ENCODE measurements at regions not wholly inside any gene's neighbourhood (a gene's known extent, or its start where the extent isn't known, plus 50 kb on each side); places are given as distances from the start of the nearest gene placed in this dataset.

- no peak for DNase-seq (ENCODE audit: insufficient read length, low spot score)
Measured at GRCh38 chr10:71134732-71135211, 77.6 kb upstream of the UNC5B start.

DNA sequence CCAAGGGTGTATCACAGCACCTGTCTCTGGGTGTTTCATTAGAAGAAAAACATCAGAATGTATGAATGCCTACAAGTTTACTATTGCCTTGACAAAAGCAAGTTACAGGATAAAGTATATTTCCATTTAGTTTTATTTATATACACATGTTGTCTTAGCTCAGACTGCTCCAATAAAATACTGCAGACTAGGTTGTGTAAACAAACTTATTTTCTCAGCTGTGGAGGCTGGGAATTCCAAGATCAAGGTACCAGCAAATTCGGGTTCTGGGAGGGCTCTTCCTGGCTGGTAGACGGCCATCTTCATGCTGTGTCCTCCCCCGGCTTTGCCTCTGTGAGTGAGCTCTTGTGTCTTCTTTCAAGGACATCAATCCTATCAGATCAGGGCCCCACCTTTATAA is 77.1 kb upstream of the UNC5B start:
- DNase-seq (ENCODE audit: insufficient read length, low spot score) (no peak), FAIRE-seq (no peak)

More at GRCh38 chr10:71134732-71135211, 77.6 kb upstream of the UNC5B start:
- no peak for FAIRE-seq

DNA sequence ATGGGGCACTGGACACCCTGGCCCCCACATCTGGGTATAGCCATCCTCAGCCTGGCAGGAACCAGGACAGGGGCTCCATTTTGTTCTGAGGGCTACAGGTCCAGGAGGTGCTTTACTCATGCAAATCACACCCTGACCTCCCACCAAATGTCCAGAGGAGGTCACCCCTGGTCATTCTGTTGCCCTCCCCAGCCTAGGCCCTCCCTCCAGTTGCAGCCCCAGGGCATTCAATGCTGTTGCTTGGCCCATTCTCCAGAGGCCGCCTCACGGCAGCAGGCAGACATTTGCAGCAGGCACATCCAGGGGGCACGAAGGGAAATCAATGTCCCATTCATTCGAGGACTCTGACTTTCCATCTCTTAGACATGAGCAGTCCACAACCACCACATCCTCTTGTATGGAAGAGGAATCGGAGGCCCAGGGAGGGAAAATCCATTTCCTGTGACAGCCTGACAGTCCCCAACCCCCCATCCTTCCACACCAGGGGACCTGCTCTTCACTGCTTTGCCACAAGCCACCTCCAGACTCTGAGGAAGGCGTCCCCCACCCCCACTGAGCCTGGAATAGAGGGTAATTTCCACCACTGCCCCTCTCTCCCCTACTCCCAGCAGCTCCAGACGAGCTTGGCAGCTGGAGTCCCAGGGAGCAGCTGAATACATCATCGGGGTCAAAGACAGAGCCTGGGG is 76.2 kb upstream of the UNC5B start:
- FAIRE-seq (no peak), DNase-seq (ENCODE audit: insufficient read length, low spot score) (no peak)

DNA sequence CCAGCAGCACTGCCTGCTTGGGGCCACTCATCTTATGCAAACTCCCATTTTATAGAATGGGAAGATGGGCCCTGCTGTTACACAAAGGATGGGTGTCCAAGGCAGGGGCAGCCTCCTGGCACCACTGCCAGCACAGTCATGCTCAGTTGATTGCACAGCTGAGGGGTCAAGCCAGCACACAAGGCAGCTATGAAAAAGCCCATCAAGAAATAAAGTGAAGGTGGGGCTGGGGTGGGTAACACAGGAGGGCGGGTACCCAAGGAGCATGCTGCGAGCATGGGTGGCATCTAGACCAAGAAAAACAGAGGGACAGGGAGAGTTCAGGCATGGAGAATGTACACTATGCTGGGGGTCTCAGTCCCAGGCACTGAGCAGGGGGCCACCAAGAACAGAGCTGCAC is 74.7 kb upstream of the UNC5B start:
- FAIRE-seq (no peak), DNase-seq (ENCODE audit: insufficient read length, low spot score) (no peak)

- no peak for FAIRE-seq
- no peak for DNase-seq (ENCODE audit: insufficient read length, low spot score)
Measured at GRCh38 chr10:71138166-71138830, 74.1 kb upstream of the UNC5B start.

DNA sequence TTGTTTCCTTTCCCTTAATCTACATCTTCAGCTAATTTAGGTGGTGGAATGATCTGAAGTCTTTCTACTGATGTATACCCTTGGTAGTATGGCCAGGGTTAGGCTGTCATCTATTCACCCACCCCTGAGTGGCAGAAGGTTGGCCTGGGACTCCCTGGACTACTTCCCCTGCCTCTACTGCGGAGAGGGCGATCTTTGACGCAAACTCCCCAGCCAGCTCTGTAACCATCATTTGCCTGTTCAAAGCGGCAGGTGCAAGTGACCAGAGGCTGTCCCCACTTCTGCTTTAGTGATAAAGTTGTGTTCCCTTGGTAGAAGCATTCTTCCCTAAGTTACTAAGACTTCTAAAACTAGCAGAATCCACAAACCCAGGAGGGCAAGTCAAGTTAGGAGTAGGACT is 70.8 kb upstream of the UNC5B start:
- FAIRE-seq: no peak
- no peak for DNase-seq (ENCODE audit: insufficient read length, low spot score)

- DNase-seq (ENCODE audit: insufficient read length, low spot score) (no peak), FAIRE-seq (no peak)
Measured at GRCh38 chr10:71143170-71143569, 69.2 kb upstream of the UNC5B start.

DNA sequence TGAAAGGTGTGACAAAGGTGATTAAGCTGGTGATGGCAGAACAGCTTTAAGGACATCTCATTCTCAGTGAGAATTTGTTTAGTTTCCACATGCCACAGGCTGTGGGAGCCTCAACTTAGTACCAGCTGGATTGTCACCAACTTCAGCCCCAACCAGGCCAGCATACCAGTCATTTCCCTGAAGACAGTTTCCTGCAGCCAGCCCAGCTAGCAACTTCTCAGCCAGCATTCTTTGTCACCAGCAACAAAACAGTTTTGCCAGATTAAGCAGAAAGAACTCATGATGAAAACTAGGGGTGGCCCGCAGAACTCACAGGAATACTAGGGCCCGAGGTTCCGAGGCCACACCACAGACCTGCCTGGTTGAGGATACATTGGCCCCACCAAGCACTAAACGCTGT is 68.8 kb upstream of the UNC5B start:
- DNase-seq (ENCODE audit: insufficient read length, low spot score) (no peak), FAIRE-seq (no peak)

GRCh38 chr10:71144824-71145223 is 67.5 kb upstream of the UNC5B start:
- no peak for DNase-seq (ENCODE audit: insufficient read length, low spot score)
- FAIRE-seq: no peak

- DNase-seq (ENCODE audit: insufficient read length, low spot score) (no peak), FAIRE-seq (no peak)
Measured at GRCh38 chr10:71145352-71145945, 66.9 kb upstream of the UNC5B start.

DNA sequence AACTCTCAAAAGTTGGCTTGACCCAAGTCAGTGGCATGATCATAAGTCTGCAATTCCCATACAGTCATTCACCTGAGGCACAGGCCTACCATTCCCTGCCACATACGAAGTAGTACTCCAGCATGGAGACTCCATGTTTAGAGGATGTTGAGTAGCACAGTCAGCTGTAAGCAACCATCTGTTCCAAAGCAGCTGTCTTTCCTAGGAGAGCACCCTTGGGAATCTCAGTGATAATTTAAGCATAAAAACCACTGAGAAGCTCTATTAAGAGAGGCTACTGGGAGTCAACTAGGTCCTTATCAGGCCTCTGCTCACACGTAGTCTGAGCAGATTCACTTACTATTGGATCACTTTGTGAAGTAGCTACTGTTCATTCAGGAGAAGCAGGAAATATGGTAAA is 61.6 kb upstream of the UNC5B start:
- FAIRE-seq (no peak), DNase-seq (ENCODE audit: insufficient read length, low spot score) (no peak)

- FAIRE-seq: no peak
Measured at GRCh38 chr10:71152043-71152442, 60.3 kb upstream of the UNC5B start.

GRCh38 chr10:71156436-71156835 is 55.9 kb upstream of the UNC5B start:
- no peak for FAIRE-seq

More at GRCh38 chr10:71152043-71152442, 60.3 kb upstream of the UNC5B start:
- no peak for DNase-seq (ENCODE audit: insufficient read length, low spot score)

DNA sequence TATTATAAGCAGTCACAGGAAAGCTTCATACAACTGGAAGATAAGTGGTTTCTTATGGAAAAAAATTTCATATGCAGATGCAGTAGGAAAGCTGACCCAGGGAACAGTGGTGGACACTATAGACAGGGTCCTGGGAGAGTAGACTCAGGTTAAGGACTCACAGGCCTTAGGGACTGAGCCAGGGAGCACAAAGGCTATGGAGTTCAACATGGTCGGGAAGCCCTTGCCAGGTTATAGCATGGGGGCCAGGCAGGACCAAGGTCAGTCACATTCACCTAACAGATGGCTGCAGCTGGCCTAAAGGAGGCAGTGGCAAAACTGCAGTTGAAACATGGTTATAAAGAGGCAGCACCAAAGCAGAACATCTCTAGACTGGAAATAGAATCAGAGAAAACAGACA is 54.9 kb upstream of the UNC5B start:
- FAIRE-seq (no peak), DNase-seq (ENCODE audit: insufficient read length, low spot score) (no peak)

More at GRCh38 chr10:71156436-71156835, 55.9 kb upstream of the UNC5B start:
- DNase-seq (ENCODE audit: insufficient read length, low spot score): no peak

- FAIRE-seq (no peak), DNase-seq (ENCODE audit: insufficient read length, low spot score) (no peak)
Measured at GRCh38 chr10:71158251-71158650, 54.1 kb upstream of the UNC5B start.

- no peak for DNase-seq (ENCODE audit: insufficient read length, low spot score)
- no peak for FAIRE-seq
Measured at GRCh38 chr10:71158902-71159301, 53.5 kb upstream of the UNC5B start.

DNA sequence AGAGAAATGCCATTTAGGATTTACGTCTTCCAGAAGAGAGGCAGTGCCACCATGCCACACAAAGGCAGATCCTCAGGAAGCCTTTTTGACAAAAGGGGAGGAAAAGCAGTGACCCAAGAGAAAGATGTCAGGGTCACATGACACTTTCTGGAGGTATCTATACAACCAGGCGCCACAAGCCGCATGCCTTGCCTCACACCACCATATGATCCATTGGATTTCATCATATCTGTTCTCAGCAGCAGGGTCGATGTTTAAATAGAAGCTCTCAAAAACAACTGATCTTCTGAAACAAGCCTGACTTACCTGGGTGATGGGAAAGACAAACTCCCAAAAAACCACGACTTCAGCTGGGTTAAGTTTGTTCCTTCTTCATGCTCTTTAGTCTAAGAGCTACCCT is 52.5 kb upstream of the UNC5B start:
- DNase-seq (ENCODE audit: insufficient read length, low spot score) (no peak), FAIRE-seq (no peak)

- no peak for DNase-seq (ENCODE audit: insufficient read length, low spot score)
- FAIRE-seq: no peak
Measured at GRCh38 chr10:71161425-71161824, 50.9 kb upstream of the UNC5B start.
